NB4 (cell line): ENCODE measurements at regions not wholly inside any gene's neighbourhood (a gene's known extent, or its start where the extent isn't known, plus 50 kb on each side); places are given as distances from the start of the nearest gene placed in this dataset.

Experiments used
- TF ChIP-seq, protein P1 (sequence below): IDR thresholded peaks from one replicate; pipeline ENCODE4 v1.5.1; 2012; ENCODE audit warnings: low read depth, low read length
- TF ChIP-seq, protein P2 (sequence below): IDR thresholded peaks from 2 replicates; pipeline ENCODE4 v1.6.1; 2011; ENCODE audit warnings: low read depth, low read length

DNA sequence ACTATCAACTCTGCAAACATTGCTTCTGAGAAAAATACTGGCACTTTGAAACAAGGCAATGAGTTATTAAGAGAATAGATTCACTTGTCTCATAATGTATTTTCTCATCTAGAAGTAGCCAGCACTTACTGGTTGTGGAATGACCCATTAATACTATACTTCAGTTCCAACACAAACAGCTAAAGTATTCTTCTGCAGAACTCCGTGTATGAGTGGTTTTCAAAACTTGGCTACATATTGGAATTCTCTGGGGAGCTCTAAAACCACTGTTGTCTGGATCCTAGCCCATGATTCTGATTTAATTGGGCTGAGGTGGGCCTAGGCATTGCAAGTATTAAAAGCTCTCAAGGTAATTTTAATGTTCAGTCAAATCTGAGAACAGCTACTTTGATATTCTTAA, 1416.4 kb upstream of the RAG2 start:
- TF ChIP-seq, protein P1, sequence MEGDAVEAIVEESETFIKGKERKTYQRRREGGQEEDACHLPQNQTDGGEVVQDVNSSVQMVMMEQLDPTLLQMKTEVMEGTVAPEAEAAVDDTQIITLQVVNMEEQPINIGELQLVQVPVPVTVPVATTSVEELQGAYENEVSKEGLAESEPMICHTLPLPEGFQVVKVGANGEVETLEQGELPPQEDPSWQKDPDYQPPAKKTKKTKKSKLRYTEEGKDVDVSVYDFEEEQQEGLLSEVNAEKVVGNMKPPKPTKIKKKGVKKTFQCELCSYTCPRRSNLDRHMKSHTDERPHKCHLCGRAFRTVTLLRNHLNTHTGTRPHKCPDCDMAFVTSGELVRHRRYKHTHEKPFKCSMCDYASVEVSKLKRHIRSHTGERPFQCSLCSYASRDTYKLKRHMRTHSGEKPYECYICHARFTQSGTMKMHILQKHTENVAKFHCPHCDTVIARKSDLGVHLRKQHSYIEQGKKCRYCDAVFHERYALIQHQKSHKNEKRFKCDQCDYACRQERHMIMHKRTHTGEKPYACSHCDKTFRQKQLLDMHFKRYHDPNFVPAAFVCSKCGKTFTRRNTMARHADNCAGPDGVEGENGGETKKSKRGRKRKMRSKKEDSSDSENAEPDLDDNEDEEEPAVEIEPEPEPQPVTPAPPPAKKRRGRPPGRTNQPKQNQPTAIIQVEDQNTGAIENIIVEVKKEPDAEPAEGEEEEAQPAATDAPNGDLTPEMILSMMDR, result no peak
- TF ChIP-seq, protein P2, sequence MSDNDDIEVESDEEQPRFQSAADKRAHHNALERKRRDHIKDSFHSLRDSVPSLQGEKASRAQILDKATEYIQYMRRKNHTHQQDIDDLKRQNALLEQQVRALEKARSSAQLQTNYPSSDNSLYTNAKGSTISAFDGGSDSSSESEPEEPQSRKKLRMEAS, result no peak
